CD14-positive monocyte (primary cell): ENCODE measurements at regions not wholly inside any gene's neighbourhood (a gene's known extent, or its start where the extent isn't known, plus 50 kb on each side); places are given as distances from the start of the nearest gene placed in this dataset.

Source experiments
- DNase-seq, 3 donors: peaks; one replicate each; pipeline ENCODE4 v3.0.0-alpha.2; 2011 to 2022
- H2AFZ ChIP-seq: 2 replicates; pipeline ENCODE4 v1.6.0; 2012; ENCODE audit warnings: mild to moderate bottlenecking, low read depth, low read length, inconsistent platforms; ENCODE audit not compliant: insufficient read depth, poor library complexity, severe bottlenecking
- H3K27ac ChIP-seq, 2 donors: 1 replicate in 1 of 2; 2 replicates in 1 of 2; pipeline ENCODE4 v1.5.1; 2012 to 2013; ENCODE audit warnings: low read length in 2 of 2, control low read depth in 1 of 2, inconsistent platforms in 1 of 2, low read depth in 1 of 2, mild to moderate bottlenecking in 1 of 2
- H3K27me3 ChIP-seq, 2 donors: one replicate each; pipeline versions ENCODE4 v1.6.0 to v1.6.1; 2011 to 2013; ENCODE audit warnings: low read length in 2 of 2; ENCODE audit not compliant: control insufficient read depth in 2 of 2, insufficient read depth in 2 of 2
- H3K36me3 ChIP-seq, 2 donors: replicated peaks in 1 of 2; 1 replicate in 1 of 2; 2 replicates in 1 of 2; pipeline versions ENCODE4 v1.5.1 to v1.6.1; 2012 to 2013; ENCODE audit warnings: low read length in 2 of 2, control low read depth in 1 of 2, inconsistent platforms in 1 of 2, mild to moderate bottlenecking in 1 of 2; ENCODE audit not compliant: insufficient read depth in 2 of 2, control insufficient read depth in 1 of 2
- H3K4me1 ChIP-seq, 2 donors: 1 replicate in 1 of 2; 2 replicates in 1 of 2; pipeline versions ENCODE4 v1.5.1 to v1.6.1; 2012 to 2013; ENCODE audit warnings: low read length in 2 of 2, control low read depth in 1 of 2, inconsistent platforms in 1 of 2, mild to moderate bottlenecking in 1 of 2, moderate library complexity in 1 of 2; ENCODE audit not compliant: insufficient read depth in 2 of 2, control insufficient read depth in 1 of 2
- H3K4me2 ChIP-seq: replicated peaks from 2 replicates; pipeline ENCODE3; 2012; ENCODE audit warnings: low read length, moderate library complexity, mild to moderate bottlenecking; ENCODE audit not compliant: poor library complexity, severe bottlenecking; ENCODE audit errors: extremely low read depth
- H3K4me3 ChIP-seq, 3 experiments: fragments of 200-600 bp in 1 of 3; sonication (generic) in 1 of 3; replicated peaks in 1 of 3; 1 replicate in 2 of 3; 2 replicates in 1 of 3; pipeline ENCODE4 v1.5.1; 2011 to 2013; ENCODE audit warnings: low read length in 3 of 3, mild to moderate bottlenecking in 3 of 3, control low read depth in 2 of 3, low read depth in 2 of 3, inconsistent platforms in 1 of 3, moderate library complexity in 1 of 3
- H3K79me2 ChIP-seq: 2 replicates; pipeline ENCODE4 v1.6.0; 2012; ENCODE audit warnings: mild to moderate bottlenecking, control low read depth, inconsistent platforms, low read length, moderate library complexity; ENCODE audit not compliant: insufficient read depth
- H3K9ac ChIP-seq: 2 replicates; pipeline ENCODE4 v1.6.0; 2017; ENCODE audit warnings: low read length, mild to moderate bottlenecking; ENCODE audit not compliant: insufficient read depth, poor library complexity, severe bottlenecking
- H3K9me3 ChIP-seq, 2 donors: replicated peaks in 1 of 2; 1 replicate in 1 of 2; 2 replicates in 1 of 2; pipeline versions ENCODE4 v1.5.1 to v1.6.1; 2012 to 2013; ENCODE audit warnings: low read length in 2 of 2, control low read depth in 1 of 2; ENCODE audit not compliant: control insufficient read depth in 1 of 2, insufficient read depth in 1 of 2
- H4K20me1 ChIP-seq: 2 replicates; pipeline ENCODE4 v1.6.0; 2012; ENCODE audit warnings: mild to moderate bottlenecking, low read length, control low read depth, moderate library complexity; ENCODE audit not compliant: insufficient read depth
- H3K27ac Mint-ChIP-seq, 7 donors: one replicate each; pipeline ENCODE4 v1.8.0; 2020; ENCODE audit warnings: mild to moderate bottlenecking in 7 of 7, mixed read lengths in 7 of 7, moderate library complexity in 6 of 7, inconsistent platforms in 2 of 7
- H3K27me3 Mint-ChIP-seq, 3 donors: one replicate each; pipeline ENCODE4 v1.8.0; 2021 to 2022; ENCODE audit warnings: low read depth in 3 of 3, mild to moderate bottlenecking in 3 of 3, mixed read lengths in 3 of 3, moderate library complexity in 3 of 3, inconsistent platforms in 1 of 3
- H3K36me3 Mint-ChIP-seq, 2 donors: one replicate each; pipeline ENCODE4 v1.8.0; 2020; ENCODE audit warnings: mixed read lengths in 2 of 2, inconsistent platforms in 1 of 2, mild to moderate bottlenecking in 1 of 2
- H3K4me1 Mint-ChIP-seq: one replicate; pipeline ENCODE4 v1.8.0; 2020; ENCODE audit warnings: mild to moderate bottlenecking, mixed read lengths
- H3K4me3 Mint-ChIP-seq, 2 donors: one replicate each; pipeline ENCODE4 v1.8.0; 2020; ENCODE audit warnings: mild to moderate bottlenecking in 2 of 2, mixed read lengths in 2 of 2, moderate library complexity in 1 of 2
- H3K9me3 Mint-ChIP-seq, 7 donors: one replicate each; pipeline ENCODE4 v1.8.0; 2020 to 2022; ENCODE audit warnings: mixed read lengths in 7 of 7, mild to moderate bottlenecking in 6 of 7, moderate library complexity in 6 of 7, inconsistent platforms in 2 of 7
- CTCF ChIP-seq: fragments of 200-600 bp; IDR thresholded peaks from one replicate; pipeline ENCODE4 v1.8.0; 2022; ENCODE audit warnings: antibody characterized with exemption, mild to moderate bottlenecking
- WGBS: methylation state at CpG from one replicate; pipeline ENCODE4 v1.1.5; 2013; ENCODE audit warnings: missing lambda C conversion rate; ENCODE audit not compliant: insufficient coverage; 5-methylcytosine and 5-hydroxymethylcytosine counted together
- intact Hi-C, 2 donors: fragments of 100-400 bp; cut with micrococcal nuclease; formaldehyde crosslinking; loops; one replicate each; pipeline versions ENCODE4 v1.15.0 to v1.15.1; 2023

- peaks cover 12 to 17% of the 10 kb centered on the region in 2 donors for H3K9me3 ChIP-seq
- Mint-ChIP-seq H3K4me1 (no peaks in the 10 kb centered on the region), H3K36me3 (no peaks in the 10 kb centered on the region), H3K4me3 (no peak overlapping the region), H3K27ac (no peak overlapping the region), H3K27me3 (no peaks in the 10 kb centered on the region), H3K9me3 (peaks cover 4 to 13% (median 7%) of the 10 kb centered on the region in 7 donors)
- intact Hi-C loops: no loop called here
- no peak for DNase-seq
- H2AFZ ChIP-seq: no peak overlapping the region
- no peak overlapping the region for H3K9ac ChIP-seq
- no peak overlapping the region for H3K27ac ChIP-seq
- H3K4me1 ChIP-seq: no peaks in the 10 kb centered on the region
- no peaks in the 10 kb centered on the region for H4K20me1 ChIP-seq
- no peaks in the 10 kb centered on the region for H3K36me3 ChIP-seq
- H3K27me3 ChIP-seq: no peaks in the 10 kb centered on the region
- no peak for TF ChIP-seq CTCF
- no peak overlapping the region for H3K4me3 ChIP-seq
- H3K4me2 ChIP-seq: no peak overlapping the region
- H3K79me2 ChIP-seq: no peaks in the 10 kb centered on the region
These were observed 834.5 kb downstream of the ZPLD1 start for GRCh38 chr3:103269287-103269686.

DNA sequence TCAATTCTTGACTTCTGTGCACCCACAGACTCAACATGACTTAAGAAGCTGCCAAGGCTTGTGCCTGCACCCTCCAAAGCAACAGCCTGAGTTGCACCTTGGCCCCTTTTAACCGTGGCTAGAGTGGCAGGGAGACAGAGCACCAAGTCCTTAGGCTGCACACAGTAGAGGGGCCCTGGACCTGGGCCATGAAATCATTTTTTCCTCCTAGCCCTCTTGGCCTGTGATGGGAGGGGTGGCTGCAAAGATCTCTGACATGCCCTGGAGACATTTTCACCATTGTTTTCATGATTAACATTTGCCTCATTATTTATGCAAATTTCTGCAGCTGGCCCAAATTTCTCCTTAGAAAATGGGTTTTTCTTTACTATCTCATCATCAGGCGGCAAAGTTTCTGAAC is 836.8 kb downstream of the ZPLD1 start:
- no peak overlapping the region for H3K27ac Mint-ChIP-seq
- 83% methylated on average over 1 of the region's 2 CpGs for WGBS

More for the DNA sequence above, 836.8 kb downstream of the ZPLD1 start:
- Histone ChIP-seq H3K79me2 (no peaks in the 10 kb centered on the region), H3K9ac (no peak overlapping the region), H2AFZ (no peak overlapping the region), H3K4me2 (no peak overlapping the region), H3K4me3 (no peak overlapping the region), H3K36me3 (no peaks in the 10 kb centered on the region), H4K20me1 (no peaks in the 10 kb centered on the region), H3K27me3 (no peaks in the 10 kb centered on the region), H3K9me3 (peaks cover 12 to 17% of the 10 kb centered on the region in 2 donors), H3K27ac (no peak overlapping the region), H3K4me1 (no peaks in the 10 kb centered on the region)
- no peaks in the 10 kb centered on the region for H3K27me3 Mint-ChIP-seq
- H3K9me3 Mint-ChIP-seq: peaks cover 4 to 13% (median 7%) of the 10 kb centered on the region in 7 donors
- no peak for DNase-seq
- no peaks in the 10 kb centered on the region for H3K4me1 Mint-ChIP-seq
- H3K4me3 Mint-ChIP-seq: no peak overlapping the region
- no peak for TF ChIP-seq CTCF
- H3K36me3 Mint-ChIP-seq: no peaks in the 10 kb centered on the region
- intact Hi-C loops: no loop called here
